Fibroblast of lung (primary cell): ENCODE measurements at regions not wholly inside any gene's neighbourhood (a gene's known extent, or its start where the extent isn't known, plus 50 kb on each side); places are given as distances from the start of the nearest gene placed in this dataset.

Source experiments
- DNase-seq, 2 donors: peaks; one replicate each; pipeline versions ENCODE4 v3.0.0 to v3.0.0-alpha.2; 2010; ENCODE audit warnings: low read depth in 2 of 2
- H2AFZ ChIP-seq: 2 replicates; pipeline ENCODE4 v1.5.1; 2012; ENCODE audit warnings: low read length, control low read depth, inconsistent platforms
- H3K27ac ChIP-seq: 2 replicates; pipeline ENCODE4 v1.5.1; 2011; ENCODE audit warnings: low read length, control low read depth; ENCODE audit not compliant: insufficient read depth
- H3K27me3 ChIP-seq: 2 replicates; pipeline ENCODE4 v1.5.1; 2011; ENCODE audit warnings: mild to moderate bottlenecking, low read length; ENCODE audit not compliant: control insufficient read depth, insufficient read depth
- H3K36me3 ChIP-seq: 2 replicates; pipeline ENCODE4 v1.5.1; 2011; ENCODE audit warnings: low read length; ENCODE audit not compliant: control insufficient read depth, insufficient read depth
- H3K4me1 ChIP-seq: 2 replicates; pipeline ENCODE4 v1.5.1; 2011; ENCODE audit warnings: low read length; ENCODE audit not compliant: control insufficient read depth, insufficient read depth; ENCODE audit errors: extremely low read depth
- H3K4me2 ChIP-seq: 2 replicates; pipeline ENCODE4 v1.5.1; 2011; ENCODE audit warnings: low read length, control low read depth; ENCODE audit not compliant: insufficient read depth; ENCODE audit errors: extremely low read depth
- H3K4me3 ChIP-seq, 4 experiments: fragments of 200-600 bp in 1 of 4; sonication (generic) in 1 of 4; replicated peaks in 1 of 4; 2 replicates each; pipeline ENCODE4 v1.5.1; 2011 to 2016; ENCODE audit warnings: low read length in 4 of 4, low read depth in 3 of 4, mild to moderate bottlenecking in 3 of 4, control low read depth in 2 of 4, inconsistent platforms in 1 of 4, mixed read lengths in 1 of 4; ENCODE audit not compliant: insufficient read depth in 1 of 4; ENCODE audit errors: control extremely low read depth in 1 of 4
- H3K79me2 ChIP-seq: 2 replicates; pipeline ENCODE4 v1.5.1; 2012; ENCODE audit warnings: mild to moderate bottlenecking, low read length, inconsistent platforms; ENCODE audit not compliant: control insufficient read depth, insufficient read depth
- H3K9ac ChIP-seq: 2 replicates; pipeline ENCODE4 v1.5.1; 2011; ENCODE audit warnings: mild to moderate bottlenecking, low read length, control low read depth; ENCODE audit not compliant: insufficient read depth
- H3K9me3 ChIP-seq: 2 replicates; pipeline ENCODE4 v1.5.1; 2012; ENCODE audit warnings: low read depth, low read length; ENCODE audit not compliant: control insufficient read depth, insufficient read depth
- H4K20me1 ChIP-seq: 2 replicates; pipeline ENCODE4 v1.5.1; 2011; ENCODE audit warnings: low read length; ENCODE audit not compliant: control insufficient read depth, insufficient read depth; ENCODE audit errors: extremely low read depth
- EZH2 ChIP-seq: IDR thresholded peaks from 2 replicates; pipeline ENCODE4 v1.5.1; 2012; ENCODE audit warnings: low read length, control low read depth, mild to moderate bottlenecking; ENCODE audit errors: missing control alignments
- TF ChIP-seq, protein P1 (sequence below), 2 donors: IDR thresholded peaks in 1 of 2; conservative IDR thresholded peaks in 1 of 2; 1 replicate in 1 of 2; 2 replicates in 1 of 2; pipeline ENCODE4 v1.5.1; 2011 to 2012; ENCODE audit warnings: low read length in 2 of 2, control low read depth in 1 of 2, inconsistent platforms in 1 of 2, low read depth in 1 of 2, mild to moderate bottlenecking in 1 of 2

DNA sequence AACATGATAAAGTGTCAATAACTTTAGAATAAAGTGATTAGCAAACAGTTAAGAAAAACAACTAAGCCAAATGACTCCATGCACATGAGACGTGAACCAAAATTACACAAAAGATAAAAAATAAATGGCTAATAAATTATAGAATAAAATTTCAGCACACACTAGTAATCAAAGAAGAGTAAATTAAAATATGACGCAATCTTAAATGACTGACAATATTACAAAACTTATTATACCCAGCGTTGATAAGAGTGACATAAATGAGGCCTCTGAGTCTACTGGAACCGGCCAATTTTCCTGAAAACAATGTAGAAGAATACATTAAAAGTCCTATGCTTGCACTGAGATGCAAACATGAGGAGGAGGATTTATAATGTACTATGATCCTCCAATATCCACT is 187.4 kb downstream of the DHX15 start:
- Histone ChIP-seq H3K27me3 (no peaks in the 10 kb centered on the region), H3K79me2 (no peaks in the 10 kb centered on the region), H3K4me3 (no peak overlapping the region), H3K4me2 (no peak overlapping the region), H3K9ac (no peak overlapping the region), H3K27ac (no peak overlapping the region), H2AFZ (no peak overlapping the region), H3K9me3 (no peaks in the 10 kb centered on the region), H3K36me3 (no peaks in the 10 kb centered on the region), H3K4me1 (no peaks in the 10 kb centered on the region), H4K20me1 (no peaks in the 10 kb centered on the region)
- DNase-seq: no peak
- no peak for TF ChIP-seq EZH2
- TF ChIP-seq, protein P1, sequence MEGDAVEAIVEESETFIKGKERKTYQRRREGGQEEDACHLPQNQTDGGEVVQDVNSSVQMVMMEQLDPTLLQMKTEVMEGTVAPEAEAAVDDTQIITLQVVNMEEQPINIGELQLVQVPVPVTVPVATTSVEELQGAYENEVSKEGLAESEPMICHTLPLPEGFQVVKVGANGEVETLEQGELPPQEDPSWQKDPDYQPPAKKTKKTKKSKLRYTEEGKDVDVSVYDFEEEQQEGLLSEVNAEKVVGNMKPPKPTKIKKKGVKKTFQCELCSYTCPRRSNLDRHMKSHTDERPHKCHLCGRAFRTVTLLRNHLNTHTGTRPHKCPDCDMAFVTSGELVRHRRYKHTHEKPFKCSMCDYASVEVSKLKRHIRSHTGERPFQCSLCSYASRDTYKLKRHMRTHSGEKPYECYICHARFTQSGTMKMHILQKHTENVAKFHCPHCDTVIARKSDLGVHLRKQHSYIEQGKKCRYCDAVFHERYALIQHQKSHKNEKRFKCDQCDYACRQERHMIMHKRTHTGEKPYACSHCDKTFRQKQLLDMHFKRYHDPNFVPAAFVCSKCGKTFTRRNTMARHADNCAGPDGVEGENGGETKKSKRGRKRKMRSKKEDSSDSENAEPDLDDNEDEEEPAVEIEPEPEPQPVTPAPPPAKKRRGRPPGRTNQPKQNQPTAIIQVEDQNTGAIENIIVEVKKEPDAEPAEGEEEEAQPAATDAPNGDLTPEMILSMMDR (conservative IDR thresholded peaks at IDR 0.05 in 1 of 2, IDR thresholded peaks at IDR 0.05 in 1 of 2; ENCODE audit: low read depth in 1 of 2, low read length in 2 of 2): no peak

DNA sequence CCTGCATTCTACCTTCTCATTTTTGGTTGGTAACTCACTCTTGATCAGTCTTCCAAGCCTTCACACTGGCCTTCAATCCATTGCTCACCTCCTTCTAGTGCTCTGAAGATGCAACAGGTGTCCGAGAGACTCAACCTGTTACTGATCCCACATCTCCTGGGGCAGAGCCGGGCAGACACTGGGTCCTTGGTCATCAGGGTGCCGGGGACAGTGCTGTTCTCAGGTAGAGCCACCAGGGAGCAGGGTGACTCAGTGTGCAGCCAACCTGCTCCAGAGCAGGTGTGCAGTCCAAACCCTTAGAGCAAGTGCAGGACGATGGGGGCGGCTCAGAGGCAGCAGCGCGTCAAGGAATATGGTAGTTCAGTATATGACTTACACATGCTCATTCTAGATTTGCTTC is 188.4 kb downstream of the DHX15 start:
- Histone ChIP-seq H4K20me1 (no peaks in the 10 kb centered on the region), H3K36me3 (no peaks in the 10 kb centered on the region), H3K4me2 (no peak overlapping the region), H3K4me3 (no peak overlapping the region), H3K79me2 (no peaks in the 10 kb centered on the region), H3K4me1 (no peaks in the 10 kb centered on the region), H3K27me3 (no peaks in the 10 kb centered on the region), H3K9ac (no peak overlapping the region), H3K9me3 (no peaks in the 10 kb centered on the region), H2AFZ (no peak overlapping the region), H3K27ac (no peak overlapping the region)
- TF ChIP-seq EZH2: no peak
- TF ChIP-seq, protein P1 (conservative IDR thresholded peaks at IDR 0.05 in 1 of 2, IDR thresholded peaks at IDR 0.05 in 1 of 2; ENCODE audit: low read depth in 1 of 2, low read length in 2 of 2): no peak
- DNase-seq: no peak

DNA sequence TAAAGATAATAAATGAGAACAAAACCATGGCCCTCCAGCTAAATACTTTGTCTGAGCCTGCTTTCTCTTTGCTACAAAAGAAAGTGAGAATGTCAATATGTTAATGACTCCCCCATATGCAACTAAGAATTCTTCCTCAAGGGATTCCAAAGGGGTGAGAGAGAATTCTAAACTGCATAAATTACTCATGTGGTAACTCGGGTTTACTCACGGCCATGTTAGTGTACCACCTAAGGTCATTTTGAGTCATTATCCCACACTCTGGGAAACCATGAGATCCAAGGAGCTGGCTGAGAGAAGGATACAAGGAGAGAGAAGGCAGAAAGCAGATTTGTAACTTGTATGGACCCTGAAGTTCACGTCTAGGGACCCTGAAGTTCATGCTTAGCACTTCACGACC is 190.3 kb downstream of the DHX15 start:
- Histone ChIP-seq H3K27ac (no peak overlapping the region), H3K36me3 (no peaks in the 10 kb centered on the region), H3K4me2 (peak overlapping the region; percentile 5), H3K9me3 (no peaks in the 10 kb centered on the region), H3K4me3 (no peak overlapping the region), H4K20me1 (no peaks in the 10 kb centered on the region), H2AFZ (peak overlapping the region; percentile 20), H3K79me2 (no peaks in the 10 kb centered on the region), H3K9ac (no peak overlapping the region), H3K4me1 (no peaks in the 10 kb centered on the region), H3K27me3 (no peaks in the 10 kb centered on the region)
- TF ChIP-seq EZH2: no peak
- TF ChIP-seq, protein P1 (conservative IDR thresholded peaks at IDR 0.05 in 1 of 2, IDR thresholded peaks at IDR 0.05 in 1 of 2; ENCODE audit: low read depth in 1 of 2, low read length in 2 of 2): no peak
- peak; percentile 40 to 92 for DNase-seq
